ENCODE measurements at regions not wholly inside any gene's neighbourhood (a gene's known extent, or its start where the extent isn't known, plus 50 kb on each side); places are given as distances from the start of the nearest gene placed in this dataset.

DNA sequence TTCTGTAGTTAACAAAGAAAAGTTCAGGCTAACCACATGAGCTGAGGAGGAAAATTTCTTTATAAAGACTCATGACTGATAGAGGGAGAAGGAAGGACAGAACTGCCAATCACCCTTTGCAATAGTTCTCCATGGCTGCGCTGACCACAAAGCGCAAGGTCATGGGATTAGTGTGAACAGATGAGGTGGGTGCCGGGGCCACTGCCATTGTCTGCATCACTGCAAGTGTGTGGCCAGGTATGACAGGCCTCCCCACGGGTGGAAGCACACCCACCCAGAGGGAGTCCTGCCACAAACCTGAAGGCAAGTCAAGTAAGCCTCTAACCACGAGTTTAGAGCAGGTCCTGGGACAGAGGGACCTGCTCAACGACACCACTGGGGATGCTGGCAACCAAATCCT is 128.1 kb downstream of the TUBA3C start:
- Histone ChIP-seq H3K27ac (ENCODE audit: low read depth, low read length) (no peak overlapping the region), H3K4me3 (ENCODE audit: low read length) (no peak overlapping the region), H3K9ac (ENCODE audit: extremely low read depth, low read length, poor library complexity, severe bottlenecking) (no peak overlapping the region), H3K4me1 (ENCODE audit: control insufficient read depth, insufficient read depth, low read length) (no peaks in the 10 kb centered on the region), H3K9me3 (ENCODE audit: control insufficient read depth, low read length) (peaks cover 56% of the 10 kb centered on the region), H3K27me3 (ENCODE audit: control insufficient read depth, insufficient read depth, low read length, poor library complexity, severe bottlenecking) (no peaks in the 10 kb centered on the region), H3K36me3 (ENCODE audit: control insufficient read depth, insufficient read depth, low read length) (no peaks in the 10 kb centered on the region)
- H3K36me3 Mint-ChIP-seq (ENCODE audit: low read depth), result peaks cover 7% of the 10 kb centered on the region
- H3K27ac Mint-ChIP-seq, result no peak overlapping the region
- WGBS, 2 experiments (ENCODE audit: insufficient coverage in 1 of 2, insufficient read length in 1 of 2), result 61 to 76% methylated on average over 2 to 6 of the region's 6 CpGs
- TF ChIP-seq, protein P1, sequence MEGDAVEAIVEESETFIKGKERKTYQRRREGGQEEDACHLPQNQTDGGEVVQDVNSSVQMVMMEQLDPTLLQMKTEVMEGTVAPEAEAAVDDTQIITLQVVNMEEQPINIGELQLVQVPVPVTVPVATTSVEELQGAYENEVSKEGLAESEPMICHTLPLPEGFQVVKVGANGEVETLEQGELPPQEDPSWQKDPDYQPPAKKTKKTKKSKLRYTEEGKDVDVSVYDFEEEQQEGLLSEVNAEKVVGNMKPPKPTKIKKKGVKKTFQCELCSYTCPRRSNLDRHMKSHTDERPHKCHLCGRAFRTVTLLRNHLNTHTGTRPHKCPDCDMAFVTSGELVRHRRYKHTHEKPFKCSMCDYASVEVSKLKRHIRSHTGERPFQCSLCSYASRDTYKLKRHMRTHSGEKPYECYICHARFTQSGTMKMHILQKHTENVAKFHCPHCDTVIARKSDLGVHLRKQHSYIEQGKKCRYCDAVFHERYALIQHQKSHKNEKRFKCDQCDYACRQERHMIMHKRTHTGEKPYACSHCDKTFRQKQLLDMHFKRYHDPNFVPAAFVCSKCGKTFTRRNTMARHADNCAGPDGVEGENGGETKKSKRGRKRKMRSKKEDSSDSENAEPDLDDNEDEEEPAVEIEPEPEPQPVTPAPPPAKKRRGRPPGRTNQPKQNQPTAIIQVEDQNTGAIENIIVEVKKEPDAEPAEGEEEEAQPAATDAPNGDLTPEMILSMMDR (conservative IDR thresholded peaks at IDR 0.05), result no peak
- H3K9me3 Mint-ChIP-seq, result peaks cover 96% of the 10 kb centered on the region
- H3K4me1 Mint-ChIP-seq, result no peaks in the 10 kb centered on the region
- H3K27me3 Mint-ChIP-seq (ENCODE audit: insufficient read depth), result no peaks in the 10 kb centered on the region
- DNase-seq, result no peak
- no peak overlapping the region for H3K4me3 Mint-ChIP-seq

DNA sequence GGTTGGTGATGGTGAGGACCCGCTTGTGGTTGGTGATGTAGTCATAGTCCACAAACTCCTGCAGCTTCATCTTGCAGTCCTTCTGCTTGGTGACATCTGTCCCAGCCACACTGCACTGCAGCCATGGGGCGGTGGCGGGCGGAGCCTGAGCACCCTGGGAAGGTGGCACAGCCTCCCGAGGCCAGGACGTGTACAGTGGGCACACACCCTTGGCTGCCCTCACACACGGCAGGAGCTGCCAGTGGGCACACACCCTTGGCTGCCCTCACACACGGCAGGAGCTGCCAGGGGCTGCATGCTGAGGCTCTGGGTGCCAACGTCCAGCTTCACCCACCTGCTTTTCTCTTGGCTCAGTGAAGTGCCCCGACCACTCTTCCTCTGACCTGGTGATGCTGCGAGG is 128.7 kb downstream of the TUBA3C start:
- H3K4me3 ChIP-seq (ENCODE audit: low read length), result no peak overlapping the region
- no peaks in the 10 kb centered on the region for H3K27me3 ChIP-seq (ENCODE audit: control insufficient read depth, insufficient read depth, low read length, poor library complexity, severe bottlenecking)
- H3K4me1 ChIP-seq (ENCODE audit: control insufficient read depth, insufficient read depth, low read length), result no peaks in the 10 kb centered on the region
- Mint-ChIP-seq H3K4me3 (no peak overlapping the region), H3K27me3 (ENCODE audit: insufficient read depth) (no peaks in the 10 kb centered on the region), H3K27ac (no peak overlapping the region), H3K9me3 (peaks cover 96% of the 10 kb centered on the region), H3K36me3 (ENCODE audit: low read depth) (peaks cover 7% of the 10 kb centered on the region), H3K4me1 (no peaks in the 10 kb centered on the region)
- H3K9ac ChIP-seq (ENCODE audit: extremely low read depth, low read length, poor library complexity, severe bottlenecking), result no peak overlapping the region
- TF ChIP-seq, protein P1 (conservative IDR thresholded peaks at IDR 0.05), result no peak
- no peak for DNase-seq
- WGBS, 2 experiments (ENCODE audit: insufficient coverage in 1 of 2, insufficient read length in 1 of 2), result 74 to 82% methylated on average over 4 to 11 of the region's 11 CpGs
- H3K9me3 ChIP-seq (ENCODE audit: control insufficient read depth, low read length), result peaks cover 55% of the 10 kb centered on the region
- no peak overlapping the region for H3K27ac ChIP-seq (ENCODE audit: low read depth, low read length)
- no peaks in the 10 kb centered on the region for H3K36me3 ChIP-seq (ENCODE audit: control insufficient read depth, insufficient read depth, low read length)

DNA sequence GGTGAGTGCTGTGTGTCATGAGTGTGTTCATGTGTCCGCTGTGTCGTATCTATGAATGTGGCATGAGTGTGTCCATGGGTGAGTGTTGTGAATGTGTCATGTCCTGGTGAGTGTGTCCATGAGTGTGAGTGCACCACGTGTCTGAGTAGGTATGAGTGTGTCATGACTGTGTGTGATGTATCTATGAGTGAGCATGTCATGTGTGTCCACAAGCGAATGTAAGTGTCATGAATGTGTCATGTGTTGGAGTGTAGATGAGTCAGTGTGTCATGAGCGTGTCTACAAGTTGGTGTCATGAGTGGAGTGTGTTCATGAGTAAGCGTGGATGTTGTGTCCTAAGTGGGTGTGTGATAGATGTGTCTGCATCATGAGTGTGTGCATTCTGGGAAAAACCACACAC is 129.4 kb downstream of the TUBA3C start:
- Histone ChIP-seq H3K9me3 (ENCODE audit: control insufficient read depth, low read length) (peaks cover 50% of the 10 kb centered on the region), H3K27ac (ENCODE audit: low read depth, low read length) (no peak overlapping the region), H3K4me3 (ENCODE audit: low read length) (no peak overlapping the region), H3K36me3 (ENCODE audit: control insufficient read depth, insufficient read depth, low read length) (no peaks in the 10 kb centered on the region), H3K9ac (ENCODE audit: extremely low read depth, low read length, poor library complexity, severe bottlenecking) (no peak overlapping the region), H3K27me3 (ENCODE audit: control insufficient read depth, insufficient read depth, low read length, poor library complexity, severe bottlenecking) (no peaks in the 10 kb centered on the region), H3K4me1 (ENCODE audit: control insufficient read depth, insufficient read depth, low read length) (no peaks in the 10 kb centered on the region)
- H3K9me3 Mint-ChIP-seq, result peaks cover 96% of the 10 kb centered on the region
- no peaks in the 10 kb centered on the region for H3K4me1 Mint-ChIP-seq
- H3K36me3 Mint-ChIP-seq (ENCODE audit: low read depth), result peaks cover 7% of the 10 kb centered on the region
- H3K27me3 Mint-ChIP-seq (ENCODE audit: insufficient read depth), result no peaks in the 10 kb centered on the region
- H3K4me3 Mint-ChIP-seq, result no peak overlapping the region
- H3K27ac Mint-ChIP-seq, result no peak overlapping the region
- DNase-seq, result no peak
- TF ChIP-seq, protein P1 (conservative IDR thresholded peaks at IDR 0.05), result no peak
- WGBS, 2 experiments (ENCODE audit: insufficient coverage in 1 of 2, insufficient read length in 1 of 2), result 67 to 76% methylated on average over 5 to 6 of the region's 6 CpGs
